NT2/D1 (cell line): ENCODE measurements at regions not wholly inside any gene's neighbourhood (a gene's known extent, or its start where the extent isn't known, plus 50 kb on each side); places are given as distances from the start of the nearest gene placed in this dataset.

Source experiments
- DNase-seq: peaks from one replicate; pipeline ENCODE4 v3.0.0-alpha.2; 2011; ENCODE audit warnings: low read depth, low spot score
- H3K27me3 ChIP-seq: 2 replicates; pipeline ENCODE4 v1.6.0; 2011; ENCODE audit warnings: mild to moderate bottlenecking; ENCODE audit not compliant: insufficient read length, insufficient read depth
- H3K36me3 ChIP-seq: 2 replicates; pipeline ENCODE4 v1.6.1; 2011; ENCODE audit warnings: mild to moderate bottlenecking, low read length, mixed read lengths; ENCODE audit not compliant: insufficient read depth, insufficient read length
- H3K4me1 ChIP-seq: 2 replicates; pipeline ENCODE4 v1.5.1; 2011; ENCODE audit not compliant: insufficient read depth, insufficient read length
- H3K4me3 ChIP-seq: 2 replicates; pipeline ENCODE4 v1.5.1; 2011; ENCODE audit warnings: low read depth; ENCODE audit not compliant: insufficient read length
- H3K9ac ChIP-seq: 2 replicates; pipeline ENCODE4 v1.6.0; 2011; ENCODE audit warnings: low read depth; ENCODE audit not compliant: insufficient read length
- H3K9me3 ChIP-seq: 2 replicates; pipeline ENCODE4 v1.5.1; 2011; ENCODE audit warnings: mild to moderate bottlenecking, low read length; ENCODE audit not compliant: insufficient read depth
- SUZ12 ChIP-seq: IDR thresholded peaks from 2 replicates; pipeline ENCODE4 v1.6.1; 2011; ENCODE audit not compliant: insufficient read length, insufficient read depth; ENCODE audit errors: extremely low read depth
- YY1 ChIP-seq: IDR thresholded peaks from 2 replicates; pipeline ENCODE4 v1.6.1; 2011; ENCODE audit not compliant: insufficient read length, insufficient read depth
- ZNF274 ChIP-seq: IDR thresholded peaks from 2 replicates; pipeline ENCODE4 v1.6.1; 2011; ENCODE audit warnings: mild to moderate bottlenecking, low read depth, low read length

DNA sequence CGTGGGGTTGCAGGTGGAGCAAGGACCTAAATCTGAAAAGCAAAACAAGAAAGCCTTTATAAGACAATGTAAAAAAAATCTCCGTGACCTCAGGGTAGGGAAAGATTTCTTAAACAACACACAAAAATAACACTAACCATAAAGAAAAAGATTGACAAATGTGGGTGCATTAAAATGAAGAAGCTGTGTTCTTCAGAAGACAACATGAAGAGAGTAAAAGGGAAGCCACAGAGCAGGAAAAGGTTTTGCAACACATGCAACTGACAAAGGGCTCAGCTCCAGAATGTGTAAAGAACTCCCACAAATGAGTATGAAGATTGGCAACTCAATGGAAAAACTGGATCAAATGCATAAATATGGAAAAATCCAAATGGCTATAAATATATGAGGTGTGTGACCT lies 74.2 kb downstream of the MAGEF1 start:
- Histone ChIP-seq H3K9ac (no peak overlapping the region), H3K36me3 (no peaks in the 10 kb centered on the region), H3K27me3 (no peaks in the 10 kb centered on the region), H3K4me1 (peaks cover 28% of the 10 kb centered on the region), H3K4me3 (no peak overlapping the region), H3K9me3 (no peaks in the 10 kb centered on the region)
- no peak for DNase-seq
- no peak for TF ChIP-seq ZNF274
- no peak for TF ChIP-seq SUZ12
- no peak for TF ChIP-seq YY1

- DNase-seq: peak; percentile 62
- Histone ChIP-seq H3K9ac (peak overlapping the region; percentile 46), H3K9me3 (no peaks in the 10 kb centered on the region), H3K4me3 (no peak overlapping the region), H3K27me3 (no peaks in the 10 kb centered on the region), H3K36me3 (no peaks in the 10 kb centered on the region), H3K4me1 (peaks cover 28% of the 10 kb centered on the region)
- TF ChIP-seq YY1: no peak
- TF ChIP-seq ZNF274: no peak
- no peak for TF ChIP-seq SUZ12
Observed at GRCh38 chr3:184636741-184637316, 75.0 kb downstream of the MAGEF1 start.

GRCh38 chr3:184635774-184636173 lies 74.2 kb downstream of the EPHB3 start:
- TF ChIP-seq SUZ12 (no peak), YY1 (no peak), ZNF274 (no peak)
- H3K9ac ChIP-seq: peak overlapping the region; percentile 52

DNA sequence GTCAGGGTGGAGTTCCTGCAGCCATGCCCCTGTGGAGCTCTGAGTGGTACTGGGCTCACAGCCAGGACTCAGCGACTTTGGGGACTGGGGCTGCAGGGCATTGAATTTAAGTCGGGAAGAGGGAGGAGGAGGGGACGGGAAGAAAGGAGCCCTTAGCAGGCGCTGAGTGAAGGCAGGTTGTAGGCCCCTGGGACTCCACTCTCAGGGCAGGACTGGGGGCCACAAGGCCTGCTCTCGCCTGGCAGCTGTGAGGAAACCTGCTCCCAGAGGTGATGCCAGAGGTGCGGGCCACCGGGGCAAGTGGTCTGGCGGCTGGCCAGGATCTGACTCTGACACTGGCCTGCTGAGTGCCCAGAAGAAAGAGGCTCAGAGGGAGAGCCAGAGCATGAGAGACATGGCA lies 73.5 kb downstream of the EPHB3 start:
- H3K9me3 ChIP-seq: no peaks in the 10 kb centered on the region
- H3K4me3 ChIP-seq: no peak overlapping the region
- H3K27me3 ChIP-seq: no peaks in the 10 kb centered on the region
- no peak for DNase-seq
- H3K9ac ChIP-seq: peak overlapping the region; percentile 57
- peaks cover 34% of the 10 kb centered on the region for H3K4me1 ChIP-seq
- H3K36me3 ChIP-seq: no peaks in the 10 kb centered on the region
- TF ChIP-seq SUZ12 (no peak), YY1 (no peak), ZNF274 (no peak)

More at GRCh38 chr3:184635774-184636173, 74.2 kb downstream of the EPHB3 start:
- Histone ChIP-seq H3K36me3 (no peaks in the 10 kb centered on the region), H3K4me1 (peaks cover 32% of the 10 kb centered on the region), H3K4me3 (no peak overlapping the region), H3K9me3 (no peaks in the 10 kb centered on the region), H3K27me3 (no peaks in the 10 kb centered on the region)
- DNase-seq: no peak

DNA sequence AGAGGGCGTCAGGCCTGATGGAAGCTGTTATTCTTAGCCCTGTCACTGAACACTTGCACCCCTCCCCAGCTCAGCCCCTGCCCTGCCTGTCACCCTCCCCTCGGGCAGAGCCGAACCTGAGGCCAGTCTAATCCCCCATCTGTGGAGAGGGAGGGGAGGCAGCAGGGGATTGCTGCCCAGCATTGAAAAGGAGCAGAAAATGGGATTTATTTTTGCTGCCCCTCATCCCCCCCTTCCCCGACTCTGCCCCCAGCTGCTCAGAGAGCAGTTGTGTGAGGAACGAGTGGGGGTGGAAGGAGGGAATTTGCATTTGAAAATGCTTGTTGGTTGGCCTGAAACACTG lies 71.6 kb downstream of the EPHB3 start:
- no peaks in the 10 kb centered on the region for H3K9me3 ChIP-seq
- H3K36me3 ChIP-seq: no peaks in the 10 kb centered on the region
- no peak for DNase-seq
- peak overlapping the region; percentile 57 for H3K9ac ChIP-seq
- H3K4me3 ChIP-seq: no peak overlapping the region
- peaks cover 42% of the 10 kb centered on the region for H3K4me1 ChIP-seq
- TF ChIP-seq SUZ12: no peak
- no peak for TF ChIP-seq YY1
- no peak for TF ChIP-seq ZNF274
- H3K27me3 ChIP-seq: no peaks in the 10 kb centered on the region

DNA sequence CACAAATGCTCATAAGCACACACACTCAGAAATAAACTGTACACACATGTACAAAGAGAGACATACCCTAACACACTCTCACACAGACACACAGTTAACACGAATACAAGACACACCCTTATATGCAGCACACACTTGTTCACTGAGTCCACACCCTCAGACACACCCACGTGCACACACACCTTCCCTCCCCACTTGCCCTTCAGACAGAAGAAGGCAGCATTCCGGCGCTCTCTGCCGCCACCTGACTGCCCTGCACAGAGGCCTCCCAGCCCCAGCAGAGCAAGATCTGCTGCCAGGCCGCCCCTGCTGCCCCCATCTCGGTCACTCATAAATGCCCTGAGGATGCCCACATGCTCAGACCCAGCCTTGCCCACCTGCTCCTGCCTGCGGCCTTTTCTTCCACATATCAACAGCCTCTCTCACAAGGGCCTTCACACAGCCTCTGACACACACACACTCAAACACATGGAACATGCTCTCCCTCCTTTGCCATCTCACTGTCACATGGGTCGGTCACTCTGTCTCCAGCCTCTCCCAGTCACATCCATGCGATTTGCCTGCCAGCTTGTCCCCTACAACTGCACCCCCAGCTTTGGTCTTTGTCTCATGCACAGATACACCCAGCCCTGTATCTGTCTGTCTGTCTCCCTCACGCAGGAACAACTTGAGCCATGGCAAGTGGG lies 71.1 kb downstream of the EPHB3 start:
- Histone ChIP-seq H3K36me3 (no peaks in the 10 kb centered on the region), H3K4me1 (peaks cover 42% of the 10 kb centered on the region), H3K27me3 (no peaks in the 10 kb centered on the region), H3K9me3 (no peaks in the 10 kb centered on the region), H3K9ac (peak overlapping the region; percentile 57), H3K4me3 (no peak overlapping the region)
- DNase-seq: no peak
- TF ChIP-seq SUZ12: no peak
- no peak for TF ChIP-seq ZNF274
- no peak for TF ChIP-seq YY1
